ENCODE measurements at regions not wholly inside any gene's neighbourhood (a gene's known extent, or its start where the extent isn't known, plus 50 kb on each side); places are given as distances from the start of the nearest gene placed in this dataset.

- TF ChIP-seq CTCF (IDR thresholded peaks at IDR 0.05) = peak in 1 of 3 donors; percentile 15
- TF ChIP-seq POLR2AphosphoS5 (IDR thresholded peaks at IDR 0.05) = no peak
These were observed 247.4 kb downstream of the GALC start for GRCh38 chr14:87745507-87746118.

Measured in breast epithelium (tissue), 3 donors.